NB4 (cell line): ENCODE measurements at regions not wholly inside any gene's neighbourhood (a gene's known extent, or its start where the extent isn't known, plus 50 kb on each side); places are given as distances from the start of the nearest gene placed in this dataset.

Experiments used
- DNase-seq: peaks from one replicate; pipeline ENCODE4 v3.0.0; 2010; ENCODE audit warnings: low read depth
- H3K4me3 ChIP-seq: one replicate; pipeline ENCODE4 v1.5.1; 2011; ENCODE audit warnings: mild to moderate bottlenecking, low read depth, low read length, moderate library complexity
- CTCF ChIP-seq: IDR thresholded peaks from one replicate; pipeline ENCODE4 v1.5.1; 2012; ENCODE audit warnings: low read depth, low read length
- MYC ChIP-seq: IDR thresholded peaks from 2 replicates; pipeline ENCODE4 v1.6.1; 2011; ENCODE audit warnings: low read depth, low read length
- POLR2A ChIP-seq: IDR thresholded peaks from 2 replicates; pipeline ENCODE4 v1.6.1; 2011; ENCODE audit warnings: mild to moderate bottlenecking; ENCODE audit not compliant: insufficient read length; ENCODE audit errors: extremely low read depth
- TF ChIP-seq, protein P1 (sequence below): IDR thresholded peaks from 2 replicates; pipeline ENCODE4 v1.6.1; 2011; ENCODE audit warnings: low read depth, low read length

DNA sequence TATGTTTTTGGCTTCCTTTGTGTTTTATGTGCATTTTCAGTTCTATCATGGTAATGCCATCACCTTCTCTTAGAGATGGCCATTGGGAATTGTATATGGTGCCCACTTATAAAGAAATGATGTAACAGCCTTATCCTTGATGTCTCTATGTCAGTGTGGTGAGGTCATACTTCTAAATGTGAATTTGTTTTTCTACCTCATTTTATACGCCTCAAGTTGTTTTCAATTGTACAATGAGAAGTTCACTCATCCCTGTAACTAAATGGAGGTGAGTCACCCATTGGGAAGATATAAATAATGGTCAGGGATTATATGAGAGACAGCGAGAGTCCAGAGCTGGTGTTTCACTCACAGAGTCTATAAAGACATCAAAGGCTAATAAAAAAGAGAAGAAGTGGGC lies 402.4 kb downstream of the AGTPBP1 start:
- DNase-seq, result no peak
- TF ChIP-seq, protein P1, sequence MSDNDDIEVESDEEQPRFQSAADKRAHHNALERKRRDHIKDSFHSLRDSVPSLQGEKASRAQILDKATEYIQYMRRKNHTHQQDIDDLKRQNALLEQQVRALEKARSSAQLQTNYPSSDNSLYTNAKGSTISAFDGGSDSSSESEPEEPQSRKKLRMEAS, result no peak
- TF ChIP-seq MYC (no peak), CTCF (no peak), POLR2A (no peak)
- no peak overlapping the region for H3K4me3 ChIP-seq

DNA sequence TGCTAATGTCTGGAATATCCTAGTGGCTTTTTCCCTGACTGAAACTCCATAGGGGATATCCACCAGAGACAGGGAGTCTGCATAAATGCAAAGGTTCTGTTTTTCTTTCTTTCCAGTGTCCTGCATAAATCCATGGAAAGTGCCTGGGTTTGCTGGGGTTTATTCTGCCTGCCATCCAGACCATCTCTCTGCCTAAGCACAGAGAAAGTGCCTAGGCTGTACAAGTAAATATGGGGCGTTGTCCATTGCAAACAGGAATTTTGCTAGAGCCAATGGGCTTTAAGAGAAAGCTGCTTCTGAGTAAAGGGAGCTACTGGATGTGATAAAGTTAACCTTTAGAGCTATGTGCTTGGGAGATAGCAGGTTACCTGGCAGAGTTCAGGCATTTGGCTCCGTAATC lies 407.5 kb downstream of the AGTPBP1 start:
- DNase-seq, result no peak
- no peak for TF ChIP-seq MYC
- TF ChIP-seq POLR2A, result no peak

DNA sequence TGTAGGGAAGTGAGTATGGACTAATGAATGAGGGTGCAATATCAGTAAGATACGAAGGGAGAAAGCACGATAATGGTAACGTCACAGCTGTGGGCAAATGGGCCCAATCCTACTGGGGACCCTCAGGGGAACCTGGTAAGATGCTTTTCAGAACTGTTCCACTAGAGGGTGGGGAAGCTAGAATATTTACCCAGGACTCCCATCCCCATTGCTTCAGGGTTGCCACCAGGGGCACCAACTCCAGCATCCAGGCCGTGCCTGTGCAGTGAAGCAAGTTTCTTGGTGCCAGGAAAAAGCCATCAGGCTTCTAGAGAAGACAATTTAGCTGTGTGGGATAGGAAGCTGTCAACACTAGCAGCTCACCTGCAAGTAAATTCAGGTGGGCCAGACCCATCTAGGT lies 409.3 kb downstream of the AGTPBP1 start:
- peak; percentile 40 for DNase-seq
- peak; percentile 42 for TF ChIP-seq CTCF
- no peak for TF ChIP-seq MYC
- H3K4me3 ChIP-seq, result no peak overlapping the region

More for the DNA sequence above, 407.5 kb downstream of the AGTPBP1 start:
- H3K4me3 ChIP-seq, result no peak overlapping the region

DNA sequence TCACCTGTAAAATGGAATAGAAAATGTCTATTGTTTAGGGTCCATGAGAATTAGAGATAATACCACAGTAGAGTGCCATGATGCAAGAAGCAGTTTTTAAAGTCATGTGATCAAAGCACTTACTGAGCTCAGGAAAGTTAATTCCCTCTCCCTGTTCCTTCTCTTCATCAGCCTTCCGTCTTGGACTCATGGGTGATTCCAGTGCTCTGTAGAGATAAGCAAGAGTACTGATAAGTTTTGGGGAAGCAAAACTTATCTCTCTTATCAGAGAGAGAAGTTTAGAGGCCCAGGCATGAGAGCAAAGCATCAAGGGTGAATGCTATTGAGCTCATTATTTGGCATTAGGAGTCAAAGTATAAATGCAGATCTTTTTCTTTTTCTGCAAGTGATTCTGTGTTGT lies 410.1 kb downstream of the AGTPBP1 start:
- TF ChIP-seq MYC (no peak), CTCF (no peak), POLR2A (no peak)
- TF ChIP-seq, protein P1, result no peak
- DNase-seq, result no peak
- no peak overlapping the region for H3K4me3 ChIP-seq

DNA sequence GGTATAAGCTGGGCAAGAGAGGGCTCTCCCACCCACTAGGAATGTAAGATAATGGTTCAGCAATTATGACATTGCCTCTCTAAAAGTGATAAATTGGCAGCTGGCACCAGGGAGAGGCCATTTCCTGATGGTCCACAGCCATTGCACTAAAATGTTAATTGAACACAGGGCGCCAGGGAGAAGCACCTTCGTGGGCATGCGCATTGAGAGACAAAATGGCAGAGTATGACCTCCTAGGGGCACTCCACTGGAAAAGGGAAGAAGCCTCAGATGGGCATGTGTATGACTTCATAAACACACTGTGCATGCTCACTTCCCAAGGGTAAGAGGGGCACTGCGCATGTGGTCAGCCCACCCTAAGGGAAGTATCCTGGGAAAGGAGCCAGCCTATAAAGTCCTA lies 419.2 kb downstream of the AGTPBP1 start:
- DNase-seq, result no peak
- TF ChIP-seq MYC (no peak), CTCF (no peak)
- no peak overlapping the region for H3K4me3 ChIP-seq

- H3K4me3 ChIP-seq, result no peak overlapping the region
- TF ChIP-seq POLR2A (no peak), CTCF (no peak), MYC (no peak)
- TF ChIP-seq, protein P1, result no peak
- no peak for DNase-seq
Observed at GRCh38 chr9:85321561-85321960, 420.2 kb downstream of the AGTPBP1 start.
